Esophagus (tissue), 2 donors: ENCODE measurements at regions not wholly inside any gene's neighbourhood (a gene's known extent, or its start where the extent isn't known, plus 50 kb on each side); places are given as distances from the start of the nearest gene placed in this dataset.
"Not testable (repeated sequence)": the region's sequence is repeated elsewhere in the genome, so short reads cannot be mapped to it uniquely, and the experiment has no call there.

Source experiments
- H3K27ac ChIP-seq, 2 donors: one replicate each; pipeline ENCODE4 v1.5.1; 2013; ENCODE audit warnings: low read depth in 2 of 2, mild to moderate bottlenecking in 2 of 2, inconsistent platforms in 1 of 2, low read length in 1 of 2, moderate library complexity in 1 of 2
- H3K27me3 ChIP-seq, 2 donors: one replicate each; pipeline ENCODE4 v1.6.1; 2013; ENCODE audit warnings: low read length in 2 of 2, control low read depth in 1 of 2, mild to moderate bottlenecking in 1 of 2; ENCODE audit not compliant: insufficient read depth in 2 of 2, control insufficient read depth in 1 of 2
- H3K36me3 ChIP-seq, 2 donors: one replicate each; pipeline ENCODE4 v1.6.1; 2013; ENCODE audit warnings: low read length in 1 of 2; ENCODE audit not compliant: control insufficient read depth in 2 of 2, insufficient read depth in 2 of 2
- H3K4me1 ChIP-seq, 2 donors: one replicate each; pipeline ENCODE4 v1.6.1; 2013; ENCODE audit warnings: low read length in 1 of 2; ENCODE audit not compliant: control insufficient read depth in 2 of 2, insufficient read depth in 2 of 2
- H3K4me3 ChIP-seq, 2 donors: one replicate each; pipeline ENCODE4 v1.5.1; 2013; ENCODE audit warnings: low read length in 2 of 2, mild to moderate bottlenecking in 2 of 2, low read depth in 1 of 2, moderate library complexity in 1 of 2
- H3K9me3 ChIP-seq, 2 donors: one replicate each; pipeline ENCODE4 v1.6.1; 2013; ENCODE audit warnings: mild to moderate bottlenecking in 2 of 2, low read depth in 1 of 2, low read length in 1 of 2, moderate library complexity in 1 of 2; ENCODE audit not compliant: control insufficient read depth in 2 of 2, insufficient read depth in 1 of 2
- whole genome bisulfite sequencing, 2 donors: extraction: QIAGEN DNeasy Blood & Tissue Kit; methylation state at CpG; one replicate each; pipeline ENCODE4 v1.1.7; 2013; 5-methylcytosine and 5-hydroxymethylcytosine counted together
- donor health status: healthy with polysubstance abuse.
- donor health status: Bipolar disorder and iron deficiency.

DNA sequence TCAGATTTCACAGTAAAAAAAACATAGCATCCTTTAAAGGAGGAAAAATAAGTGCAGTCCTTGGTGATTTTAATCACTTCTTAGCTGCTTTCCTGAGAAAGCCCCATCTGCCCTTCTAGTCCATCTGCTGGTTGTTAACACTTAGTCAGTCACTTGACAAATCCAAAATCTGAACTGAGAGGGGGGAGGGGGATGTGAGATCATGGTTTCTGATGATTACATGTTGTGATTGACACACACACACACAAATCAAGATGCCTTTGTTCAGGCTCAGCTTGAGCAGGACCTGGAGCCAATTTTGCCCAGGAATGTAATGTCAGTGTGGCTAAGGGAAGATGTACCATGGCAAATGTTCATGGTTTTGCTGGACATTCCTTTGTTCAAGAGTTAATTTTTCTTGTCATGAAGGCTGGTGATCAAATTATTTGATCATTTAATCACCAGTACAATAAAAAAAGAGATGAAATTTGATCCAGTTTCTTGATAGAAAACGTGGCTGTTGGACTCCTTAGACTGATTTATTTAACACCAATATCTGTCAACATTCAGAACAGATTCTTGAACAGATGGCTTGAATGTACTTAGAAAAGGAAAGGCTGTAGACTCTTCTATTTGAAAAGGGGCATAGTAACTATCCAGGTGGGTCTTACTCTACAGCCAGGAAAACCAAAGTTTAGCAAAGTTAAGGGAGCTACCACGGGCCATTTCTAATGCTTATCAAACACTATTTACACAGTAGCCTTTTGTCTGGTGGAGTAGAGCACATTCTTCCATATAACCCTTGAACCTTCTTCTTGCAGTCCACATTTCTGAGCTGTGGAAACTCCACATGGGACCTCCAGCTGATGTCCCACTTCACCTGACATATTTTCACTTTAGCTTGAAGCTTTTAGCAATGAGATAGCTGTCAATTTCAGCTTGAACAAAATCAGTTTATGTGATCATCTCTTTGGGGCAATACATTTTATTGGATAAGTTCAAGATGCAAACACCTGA lies 408.7 kb downstream of the PIK3C3 start:
- H3K36me3 ChIP-seq, result no peaks in the 10 kb centered on the region
- peaks cover 0 to under 1% of the 10 kb centered on the region in 2 donors for H3K4me1 ChIP-seq
- no peaks in the 10 kb centered on the region for H3K27me3 ChIP-seq
- H3K27ac ChIP-seq, result no peak overlapping the region
- no peak overlapping the region for H3K4me3 ChIP-seq
- no peaks in the 10 kb centered on the region for H3K9me3 ChIP-seq
- 19 to 27% methylated on average over 2 of the region's 2 CpGs for whole genome bisulfite sequencing, 2 donors

DNA sequence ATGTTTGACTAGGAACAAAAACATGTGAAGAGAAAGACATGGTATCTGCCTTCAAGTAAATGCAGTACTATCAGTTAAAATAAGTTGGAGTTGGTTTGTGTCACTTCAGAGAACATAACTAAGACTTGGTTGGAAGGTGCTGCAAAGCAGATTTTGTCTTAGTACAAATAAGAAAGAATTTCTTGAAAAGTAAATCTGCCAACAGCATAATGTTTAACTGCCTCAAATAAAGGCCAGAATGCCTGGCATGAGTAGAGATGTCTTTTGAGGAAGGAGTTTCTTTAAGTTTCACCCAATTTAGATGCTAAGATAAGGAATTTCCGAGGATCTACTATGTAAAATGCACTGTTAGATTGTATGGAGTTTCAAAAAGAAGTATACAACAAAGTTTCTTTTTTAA lies 409.7 kb downstream of the PIK3C3 start:
- WGBS, 2 donors, result 60 to 66% methylated on average over 1 of the region's 1 CpG
- no peaks in the 10 kb centered on the region for H3K4me1 ChIP-seq
- no peak overlapping the region for H3K27ac ChIP-seq
- H3K4me3 ChIP-seq, result no peak overlapping the region
- no peaks in the 10 kb centered on the region for H3K27me3 ChIP-seq
- no peaks in the 10 kb centered on the region for H3K36me3 ChIP-seq
- H3K9me3 ChIP-seq, result no peaks in the 10 kb centered on the region

DNA sequence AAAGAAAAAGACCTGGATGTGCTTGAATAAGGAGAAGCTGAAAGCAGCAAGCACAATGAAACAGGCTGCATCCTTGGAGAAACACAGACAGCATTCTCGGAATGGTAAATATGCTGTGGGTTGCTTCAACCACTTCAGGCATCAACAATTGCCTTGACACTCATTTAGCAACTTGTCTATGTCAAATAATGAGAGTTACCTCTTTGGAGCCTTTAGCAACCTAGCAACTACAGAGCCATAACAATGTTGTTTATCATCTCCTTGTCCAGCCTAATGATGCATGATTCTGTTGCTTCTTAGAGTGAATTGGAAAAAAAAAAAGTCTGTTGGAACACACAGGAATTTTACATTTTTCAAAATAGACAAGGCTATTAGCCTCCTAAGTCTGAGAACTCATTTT lies 410.6 kb downstream of the PIK3C3 start:
- Histone ChIP-seq H3K27me3 (no peaks in the 10 kb centered on the region), H3K36me3 (no peaks in the 10 kb centered on the region), H3K9me3 (no peaks in the 10 kb centered on the region), H3K27ac (no peak overlapping the region), H3K4me3 (no peak overlapping the region), H3K4me1 (no peaks in the 10 kb centered on the region)
- WGBS, 2 donors, result 38 to 51% methylated on average over 1 of the region's 1 CpG

DNA sequence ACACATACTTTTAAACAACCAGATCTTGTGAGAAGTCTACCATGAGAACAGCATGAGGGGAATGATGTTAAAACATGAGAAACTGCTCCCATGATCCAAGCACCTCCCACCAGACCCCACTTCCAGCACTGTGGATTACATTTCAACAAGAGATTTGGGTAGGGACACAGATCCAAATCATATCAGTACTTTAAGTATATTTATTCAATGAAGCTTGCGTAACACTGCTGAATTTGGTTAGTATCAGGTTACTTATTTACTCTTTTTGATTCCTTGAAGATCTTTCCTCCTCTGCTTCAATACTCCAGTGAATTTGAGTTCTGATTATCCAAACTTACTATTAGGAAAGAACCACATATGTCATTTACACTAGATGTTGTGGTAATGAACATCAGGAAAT lies 418.6 kb downstream of the PIK3C3 start:
- no peak overlapping the region for H3K4me3 ChIP-seq
- H3K4me1 ChIP-seq, result no peaks in the 10 kb centered on the region
- H3K36me3 ChIP-seq, result no peaks in the 10 kb centered on the region
- no peaks in the 10 kb centered on the region for H3K9me3 ChIP-seq
- 81 to 100% methylated on average over 1 of the region's 1 CpG for WGBS, 2 donors
- H3K27me3 ChIP-seq, result no peaks in the 10 kb centered on the region
- H3K27ac ChIP-seq, result no peak overlapping the region

DNA sequence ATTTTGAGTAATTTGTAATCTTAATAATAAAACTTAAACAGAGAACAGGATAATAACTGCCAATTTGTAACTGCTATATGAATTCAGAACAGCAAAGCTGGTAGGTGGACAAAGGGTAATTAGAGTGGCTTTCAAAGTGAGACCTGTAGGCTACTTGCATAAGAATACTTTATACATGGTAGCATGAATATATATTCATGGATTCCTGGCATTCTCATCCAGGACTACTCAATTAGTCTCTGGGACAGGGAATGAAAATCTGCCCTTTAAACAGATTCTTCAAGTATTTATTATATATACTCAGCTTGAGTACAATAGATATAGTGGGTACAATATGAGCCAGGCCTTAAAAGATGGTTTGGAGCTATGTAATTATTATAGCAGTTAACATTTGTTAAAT lies 419.9 kb downstream of the PIK3C3 start:
- H3K27ac ChIP-seq, result no peak overlapping the region
- no peaks in the 10 kb centered on the region for H3K9me3 ChIP-seq
- H3K27me3 ChIP-seq, result no peaks in the 10 kb centered on the region
- H3K36me3 ChIP-seq, result no peaks in the 10 kb centered on the region
- H3K4me1 ChIP-seq, result no peaks in the 10 kb centered on the region
- no peak overlapping the region for H3K4me3 ChIP-seq

DNA sequence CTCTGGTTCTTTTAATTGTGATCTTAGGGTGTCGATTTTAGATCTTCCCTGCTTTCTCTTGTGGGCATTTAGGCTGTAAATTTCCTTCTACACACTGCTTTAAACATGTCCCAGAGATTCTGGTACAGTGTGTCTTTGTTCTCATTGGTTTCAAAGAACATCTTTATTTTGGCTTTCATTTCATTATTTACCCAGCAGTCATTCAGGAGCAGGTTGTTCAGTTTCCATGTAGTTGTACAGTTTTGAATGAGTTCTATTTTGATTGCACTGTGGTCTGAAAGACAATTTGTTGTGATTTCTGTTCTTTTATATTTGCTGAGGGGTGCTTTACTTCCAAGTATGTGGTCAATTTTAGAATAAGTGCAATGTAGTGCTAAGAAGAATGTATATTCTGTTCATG lies 423.8 kb downstream of the PIK3C3 start:
- not testable (repeated sequence) for H3K4me1 ChIP-seq, H3K27ac ChIP-seq, H3K27me3 ChIP-seq, H3K4me3 ChIP-seq, H3K36me3 ChIP-seq, H3K9me3 ChIP-seq
- WGBS, 2 donors, result 27 to 39% methylated on average over 1 of the region's 1 CpG

DNA sequence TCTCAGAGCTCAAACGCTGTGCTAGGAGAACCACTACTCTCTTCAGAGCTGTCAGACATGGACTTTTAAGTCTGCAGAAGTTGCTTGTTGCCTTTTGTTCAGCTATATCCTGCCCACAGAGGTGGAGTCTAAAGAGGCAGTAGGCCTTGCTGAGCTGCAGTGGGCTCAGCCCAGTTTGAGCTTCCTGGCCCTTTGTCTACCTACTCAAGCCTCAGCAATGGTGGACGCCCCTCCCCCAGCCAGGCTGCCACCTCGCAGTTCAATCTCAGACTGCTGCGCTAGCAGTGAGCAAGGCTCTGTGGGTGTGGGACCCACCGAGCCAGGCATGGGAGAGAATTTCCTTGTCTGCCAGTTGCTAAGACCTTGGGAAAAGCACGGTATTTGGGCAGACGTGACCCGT lies 426.2 kb downstream of the PIK3C3 start:
- not testable (repeated sequence) for H3K36me3 ChIP-seq, H3K27me3 ChIP-seq, H3K9me3 ChIP-seq, H3K27ac ChIP-seq, H3K4me1 ChIP-seq, H3K4me3 ChIP-seq
- 92 to 95% methylated on average over 8 of the region's 8 CpGs for WGBS, 2 donors

DNA sequence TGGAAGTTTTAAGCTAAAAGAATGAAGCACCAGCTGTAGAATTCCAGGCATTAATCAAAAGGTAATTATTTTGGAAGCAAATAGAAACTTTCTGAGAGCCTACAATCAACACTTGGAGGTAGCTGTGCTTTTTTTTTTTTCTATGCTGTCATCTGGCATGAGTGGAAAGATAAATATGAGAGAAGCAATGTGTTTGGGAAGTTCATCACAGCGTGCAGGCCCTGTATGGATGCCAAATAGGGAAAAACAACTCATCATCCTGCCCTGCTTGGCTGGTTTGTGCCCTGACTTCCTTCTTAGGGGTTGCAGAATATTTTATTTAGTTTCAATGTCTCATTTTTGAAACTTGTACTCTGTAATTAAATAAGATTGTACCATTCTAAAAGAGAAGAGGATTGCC lies 437.4 kb downstream of the PIK3C3 start:
- H3K36me3 ChIP-seq, result no peaks in the 10 kb centered on the region
- no peaks in the 10 kb centered on the region for H3K9me3 ChIP-seq
- H3K27me3 ChIP-seq, result no peaks in the 10 kb centered on the region
- H3K27ac ChIP-seq, result no peak overlapping the region
- no peaks in the 10 kb centered on the region for H3K4me1 ChIP-seq
- H3K4me3 ChIP-seq, result no peak overlapping the region
- 11 to 27% methylated on average over 1 of the region's 1 CpG for WGBS, 2 donors

DNA sequence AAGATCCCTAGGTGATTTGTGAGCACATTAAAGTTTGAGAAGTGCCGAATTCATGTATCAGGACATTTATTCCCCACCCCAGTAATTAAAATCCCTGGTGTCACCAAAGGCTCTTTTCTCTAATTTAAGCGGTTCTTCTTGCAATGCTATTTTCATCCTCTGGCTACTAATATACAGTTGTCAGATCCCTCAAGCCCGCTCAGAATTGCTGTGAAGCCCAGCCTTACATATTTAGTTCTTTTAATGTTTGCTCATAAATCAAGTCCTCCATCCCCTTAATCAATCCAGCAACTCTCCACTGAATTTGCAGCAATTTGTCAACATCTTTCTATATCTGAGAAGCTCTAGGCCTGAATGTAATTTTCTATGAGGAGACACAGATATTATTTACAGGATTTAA lies 437.9 kb downstream of the PIK3C3 start:
- Histone ChIP-seq H3K9me3 (no peaks in the 10 kb centered on the region), H3K36me3 (no peaks in the 10 kb centered on the region), H3K4me3 (no peak overlapping the region), H3K27ac (no peak overlapping the region), H3K4me1 (no peaks in the 10 kb centered on the region), H3K27me3 (no peaks in the 10 kb centered on the region)
- 64 to 65% methylated on average over 3 of the region's 3 CpGs for WGBS, 2 donors

DNA sequence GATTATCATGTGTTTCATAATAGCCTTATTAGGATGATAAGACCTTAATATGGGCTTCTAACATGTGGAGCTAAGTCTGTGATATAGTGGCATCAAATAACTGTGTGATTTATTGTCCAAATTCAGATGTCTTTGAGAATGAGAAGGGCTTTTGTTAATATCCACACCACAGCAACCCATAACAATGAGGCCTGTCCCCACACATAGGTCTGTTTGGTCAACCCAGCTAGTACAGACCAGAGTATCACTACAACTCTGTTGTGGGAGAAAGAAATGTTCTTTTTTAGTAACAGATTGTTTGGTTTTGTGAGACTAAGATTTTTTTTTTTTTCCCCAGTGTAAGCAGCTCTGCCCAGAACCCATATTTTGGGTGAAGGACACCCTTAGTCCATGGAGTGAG lies 439.2 kb downstream of the PIK3C3 start:
- Histone ChIP-seq H3K4me1 (no peaks in the 10 kb centered on the region), H3K9me3 (no peaks in the 10 kb centered on the region), H3K27ac (no peak overlapping the region), H3K36me3 (no peaks in the 10 kb centered on the region), H3K4me3 (no peak overlapping the region), H3K27me3 (no peaks in the 10 kb centered on the region)
